Neural progenitor cell (in vitro differentiated cells): ENCODE measurements at regions not wholly inside any gene's neighbourhood (a gene's known extent, or its start where the extent isn't known, plus 50 kb on each side); places are given as distances from the start of the nearest gene placed in this dataset.

Experiments
- EZH2 ChIP-seq: fragments of 200-600 bp; sonication (generic); IDR thresholded peaks from 2 replicates; pipeline ENCODE4 v1.6.1; 2017; ENCODE audit warnings: antibody characterized with exemption, mild to moderate bottlenecking, moderate library complexity
- EZH2phosphoT487 ChIP-seq: fragments of 200-600 bp; sonication (generic); IDR thresholded peaks from 2 replicates; pipeline ENCODE4 v1.6.1; 2017; ENCODE audit warnings: antibody characterized with exemption
- TF ChIP-seq, protein P1 (sequence below): fragments of 200-600 bp; sonication (generic); IDR thresholded peaks from 2 replicates; pipeline ENCODE4 v1.5.1; 2017; ENCODE audit warnings: antibody characterized with exemption, mild to moderate bottlenecking

DNA sequence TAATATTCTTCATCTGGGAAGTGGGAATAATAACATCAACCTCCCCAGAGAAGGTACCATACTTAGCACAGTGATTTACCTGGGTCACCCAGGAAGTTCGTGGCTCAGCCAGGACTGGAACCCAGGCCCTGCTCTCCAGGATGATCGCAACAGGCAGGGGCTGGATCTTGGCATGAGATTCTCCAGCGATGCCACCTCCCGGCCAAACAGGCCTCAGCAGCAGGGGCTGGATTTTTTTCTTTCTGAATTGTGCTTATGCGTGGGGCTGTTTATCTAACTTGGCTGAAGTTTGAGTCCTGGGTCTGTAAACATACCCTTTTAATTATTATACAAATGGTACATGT lies 129.5 kb upstream of the PTPN1 start:
- TF ChIP-seq, protein P1, sequence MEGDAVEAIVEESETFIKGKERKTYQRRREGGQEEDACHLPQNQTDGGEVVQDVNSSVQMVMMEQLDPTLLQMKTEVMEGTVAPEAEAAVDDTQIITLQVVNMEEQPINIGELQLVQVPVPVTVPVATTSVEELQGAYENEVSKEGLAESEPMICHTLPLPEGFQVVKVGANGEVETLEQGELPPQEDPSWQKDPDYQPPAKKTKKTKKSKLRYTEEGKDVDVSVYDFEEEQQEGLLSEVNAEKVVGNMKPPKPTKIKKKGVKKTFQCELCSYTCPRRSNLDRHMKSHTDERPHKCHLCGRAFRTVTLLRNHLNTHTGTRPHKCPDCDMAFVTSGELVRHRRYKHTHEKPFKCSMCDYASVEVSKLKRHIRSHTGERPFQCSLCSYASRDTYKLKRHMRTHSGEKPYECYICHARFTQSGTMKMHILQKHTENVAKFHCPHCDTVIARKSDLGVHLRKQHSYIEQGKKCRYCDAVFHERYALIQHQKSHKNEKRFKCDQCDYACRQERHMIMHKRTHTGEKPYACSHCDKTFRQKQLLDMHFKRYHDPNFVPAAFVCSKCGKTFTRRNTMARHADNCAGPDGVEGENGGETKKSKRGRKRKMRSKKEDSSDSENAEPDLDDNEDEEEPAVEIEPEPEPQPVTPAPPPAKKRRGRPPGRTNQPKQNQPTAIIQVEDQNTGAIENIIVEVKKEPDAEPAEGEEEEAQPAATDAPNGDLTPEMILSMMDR = peak; percentile 36
- TF ChIP-seq EZH2phosphoT487 = no peak
- TF ChIP-seq EZH2 = no peak
